ENCODE measurements at regions not wholly inside any gene's neighbourhood (a gene's known extent, or its start where the extent isn't known, plus 50 kb on each side); places are given as distances from the start of the nearest gene placed in this dataset.

- DNase-seq = no peak
Measured at GRCh38 chr5:38094889-38095288, 163.5 kb upstream of the EGFLAM start.

GRCh38 chr5:38093855-38094254, 164.5 kb upstream of the EGFLAM start:
- no peak for DNase-seq

GRCh38 chr5:38086777-38087176, 171.6 kb upstream of the EGFLAM start:
- no peak for DNase-seq

- DNase-seq = no peak
Measured at GRCh38 chr5:38079620-38080402, 178.5 kb upstream of the EGFLAM start.

GRCh38 chr5:38078161-38078560, 180.2 kb upstream of the EGFLAM start:
- no peak for DNase-seq

GRCh38 chr5:38077652-38078051, 180.7 kb upstream of the EGFLAM start:
- DNase-seq = no peak

GRCh38 chr5:38071831-38072694, 186.3 kb upstream of the EGFLAM start:
- DNase-seq = peak; percentile 77 to 83

- peak in 1 of 2 experiments; percentile 36 for DNase-seq
Measured at GRCh38 chr5:38070304-38070950, 187.9 kb upstream of the EGFLAM start.

- DNase-seq = peak; percentile 86 to 98
Measured at GRCh38 chr5:38069360-38069759, 189.0 kb upstream of the EGFLAM start.

- no peak for DNase-seq
Measured at GRCh38 chr5:38060354-38060753, 198.0 kb upstream of the EGFLAM start.

GRCh38 chr5:38059876-38060275, 198.5 kb upstream of the EGFLAM start:
- no peak for DNase-seq

GRCh38 chr5:38051711-38052511, 206.4 kb upstream of the EGFLAM start:
- no peak for DNase-seq

- DNase-seq = no peak
Measured at GRCh38 chr5:38048400-38048799, 208.6 kb upstream of the GDNF start.

- DNase-seq = no peak
Measured at GRCh38 chr5:38046103-38046502, 206.3 kb upstream of the GDNF start.

GRCh38 chr5:38045446-38045845, 205.6 kb upstream of the GDNF start:
- no peak for DNase-seq

- no peak for DNase-seq
Measured at GRCh38 chr5:38039826-38040225, 200.0 kb upstream of the GDNF start.

- DNase-seq = no peak
Measured at GRCh38 chr5:38039091-38039490, 199.2 kb upstream of the GDNF start.

GRCh38 chr5:38036765-38037164, 196.9 kb upstream of the GDNF start:
- DNase-seq = no peak

- DNase-seq = peak in 1 of 2 experiments; percentile 48
Measured at GRCh38 chr5:38032149-38032548, 192.3 kb upstream of the GDNF start.

- no peak for DNase-seq
Measured at GRCh38 chr5:38031304-38031703, 191.5 kb upstream of the GDNF start.

- no peak for DNase-seq
Measured at GRCh38 chr5:38029397-38030065, 189.7 kb upstream of the GDNF start.

- peak in 1 of 2 experiments; percentile 32 for DNase-seq
Measured at GRCh38 chr5:38023799-38024198, 184.0 kb upstream of the GDNF start.
